Stimulated activated CD4-positive, alpha-beta T cell treated with anti-CD3 and anti-CD28 coated beads, Interleukin-1b, Interleukin-23, amount 100 ng/mL, for 24 hours (primary cell): ENCODE measurements at regions not wholly inside any gene's neighbourhood (a gene's known extent, or its start where the extent isn't known, plus 50 kb on each side); places are given as distances from the start of the nearest gene placed in this dataset.
"Not testable (repeated sequence)": the region's sequence is repeated elsewhere in the genome, so short reads cannot be mapped to it uniquely, and the experiment has no call there.

Experiments
- DNase-seq, 4 experiments: peaks; one replicate each; pipeline ENCODE4 v3.0.0-alpha.2; 2020; ENCODE audit warnings: low read depth in 4 of 4, low spot score in 1 of 4

DNA sequence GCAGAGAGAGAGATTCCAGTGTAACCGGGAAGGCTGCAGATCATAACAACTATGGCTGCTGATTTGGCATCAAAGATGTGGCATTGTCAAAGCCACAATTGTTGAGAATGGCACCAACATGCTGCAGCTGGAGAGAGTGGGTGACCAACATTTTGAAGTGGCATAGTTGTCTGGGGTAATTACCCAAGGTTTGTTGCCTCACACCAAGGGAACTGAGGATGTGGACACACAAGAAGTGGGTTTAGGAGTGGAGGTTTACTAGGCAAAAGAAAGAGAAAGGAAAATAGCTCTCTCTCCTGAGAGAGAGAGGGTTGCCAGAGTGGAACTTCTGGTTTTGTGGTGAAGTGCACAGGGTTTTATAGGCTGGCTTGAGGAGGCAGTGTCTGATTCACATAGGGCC, 126.6 kb downstream of the FAM72C start:
- not testable (repeated sequence) for DNase-seq

DNA sequence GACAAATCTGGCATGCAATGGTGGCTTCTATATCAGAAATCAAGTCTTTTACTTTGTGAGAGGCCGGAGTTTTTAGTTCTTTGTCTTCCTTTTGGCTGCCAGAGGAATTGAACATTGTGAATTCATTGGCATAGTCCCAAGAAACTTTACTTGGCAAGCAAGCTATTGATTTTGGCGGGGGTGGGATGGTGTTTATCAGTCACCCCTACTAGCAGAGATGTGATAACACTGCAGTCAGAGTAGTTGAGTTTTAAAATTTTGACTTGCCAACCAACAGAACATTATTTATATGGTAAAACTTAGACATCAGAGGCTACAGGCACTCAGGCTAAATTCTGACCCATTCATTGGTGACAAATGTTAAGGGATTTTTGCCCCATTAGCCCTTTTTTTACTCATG, 129.7 kb downstream of the FAM72C start:
- DNase-seq: not testable (repeated sequence)

DNA sequence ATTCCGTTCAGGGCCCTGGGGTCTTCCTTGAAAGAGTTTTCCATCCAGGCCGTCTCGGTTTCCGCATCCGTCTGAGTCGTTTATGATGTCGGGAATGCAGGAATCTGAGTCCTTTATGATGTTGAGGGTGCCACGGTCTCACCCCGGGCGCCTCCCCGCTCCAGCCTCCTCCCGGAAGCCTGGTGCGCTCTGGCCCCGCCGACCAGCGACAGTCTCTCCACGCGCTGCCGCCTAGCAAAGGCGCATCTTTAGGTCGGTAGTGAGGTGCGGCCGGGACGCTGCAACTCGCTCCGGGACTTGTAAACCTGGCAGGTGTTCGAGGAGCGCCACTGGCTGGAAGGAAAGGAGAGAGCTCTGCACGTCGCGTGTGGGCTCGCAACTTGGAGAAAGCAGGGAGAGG, 132.6 kb downstream of the FAM72C start:
- DNase-seq: not testable (repeated sequence)

DNA sequence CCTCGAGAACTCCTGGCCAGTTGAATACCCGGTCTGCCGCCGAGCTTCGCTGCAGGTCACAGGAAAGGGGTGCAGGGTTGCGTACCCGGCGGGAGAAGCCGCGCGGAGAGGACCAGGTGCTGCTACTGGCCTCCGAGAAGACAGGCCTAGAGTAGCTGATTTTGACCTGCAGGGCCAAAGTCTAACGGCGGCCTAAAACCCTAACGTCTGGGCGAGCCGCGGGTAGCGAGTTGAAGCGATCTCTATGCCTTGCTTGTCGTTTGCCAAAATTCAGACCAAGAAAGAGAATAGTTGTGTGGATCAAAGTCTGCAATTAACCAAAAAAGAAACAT, 133.2 kb downstream of the FAM72C start:
- DNase-seq: not testable (repeated sequence)

DNA sequence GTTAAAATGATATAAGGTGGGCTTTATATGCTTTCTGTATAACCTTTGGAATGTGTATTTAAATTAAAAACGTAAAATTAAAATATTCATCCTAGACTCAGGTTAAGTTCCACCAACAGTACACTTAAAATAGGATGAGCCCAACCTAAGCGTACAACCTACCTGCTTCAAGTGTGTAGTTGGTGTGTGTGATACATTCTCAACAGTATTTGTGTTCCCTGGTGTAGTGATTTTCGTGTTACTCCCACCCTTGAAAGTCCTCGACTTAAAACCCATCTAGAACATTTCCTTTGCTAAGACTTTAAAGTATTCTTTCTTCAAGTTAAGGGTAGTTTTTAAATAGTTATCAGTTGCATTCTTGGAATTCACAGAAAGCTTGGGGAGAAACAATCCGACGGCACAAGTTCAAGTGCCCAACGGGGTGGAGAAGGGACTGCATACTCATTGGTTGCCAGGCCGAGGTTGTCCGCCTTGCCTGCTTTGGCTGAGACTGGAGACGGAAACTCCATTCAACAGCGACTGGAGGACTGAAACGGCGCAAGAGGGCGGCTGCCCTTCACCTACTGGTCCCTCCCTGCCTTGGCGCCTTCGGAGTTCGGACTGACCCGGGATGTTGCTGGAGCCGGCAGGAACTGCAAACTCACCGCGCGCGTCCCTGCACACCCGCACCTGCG, 133.7 kb downstream of the FAM72C start:
- DNase-seq: not testable (repeated sequence)

DNA sequence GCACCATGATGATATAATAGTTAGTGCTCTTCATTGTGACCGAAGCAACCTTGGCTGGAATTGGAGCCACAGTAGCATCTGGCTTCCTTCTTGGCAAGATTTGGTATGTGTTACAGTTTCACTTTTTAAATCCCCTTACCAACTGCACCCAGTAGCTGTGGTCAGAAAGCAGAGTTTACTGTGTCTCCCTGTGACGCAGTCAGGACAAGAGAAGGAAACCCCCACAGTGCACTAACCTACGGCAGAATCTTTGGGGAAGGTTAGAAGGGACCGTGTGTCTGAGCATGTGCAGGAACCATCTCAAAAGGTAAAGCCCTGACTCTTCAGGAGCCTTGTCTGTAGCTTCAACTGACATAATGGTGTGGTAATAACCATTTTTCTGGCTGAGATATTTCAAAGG, 138.4 kb downstream of the FAM72C start:
- not testable (repeated sequence) for DNase-seq

DNA sequence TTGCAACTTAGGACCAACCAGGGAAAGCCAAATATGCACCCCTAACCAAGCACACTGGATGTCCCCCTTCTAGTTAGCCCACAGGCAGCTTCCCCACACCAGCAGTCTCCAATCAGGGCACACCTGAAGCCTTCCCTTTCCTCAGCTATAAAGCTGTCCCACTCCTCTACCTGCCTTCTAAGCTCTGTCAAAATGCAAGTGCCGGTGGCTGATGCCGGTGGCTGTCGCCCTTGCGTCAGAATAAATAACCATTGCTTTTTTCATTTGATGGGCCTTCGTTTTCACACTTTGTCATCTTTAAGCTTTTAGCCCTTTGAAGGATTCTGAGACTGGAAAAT, 139.4 kb downstream of the FAM72C start:
- DNase-seq: not testable (repeated sequence)

DNA sequence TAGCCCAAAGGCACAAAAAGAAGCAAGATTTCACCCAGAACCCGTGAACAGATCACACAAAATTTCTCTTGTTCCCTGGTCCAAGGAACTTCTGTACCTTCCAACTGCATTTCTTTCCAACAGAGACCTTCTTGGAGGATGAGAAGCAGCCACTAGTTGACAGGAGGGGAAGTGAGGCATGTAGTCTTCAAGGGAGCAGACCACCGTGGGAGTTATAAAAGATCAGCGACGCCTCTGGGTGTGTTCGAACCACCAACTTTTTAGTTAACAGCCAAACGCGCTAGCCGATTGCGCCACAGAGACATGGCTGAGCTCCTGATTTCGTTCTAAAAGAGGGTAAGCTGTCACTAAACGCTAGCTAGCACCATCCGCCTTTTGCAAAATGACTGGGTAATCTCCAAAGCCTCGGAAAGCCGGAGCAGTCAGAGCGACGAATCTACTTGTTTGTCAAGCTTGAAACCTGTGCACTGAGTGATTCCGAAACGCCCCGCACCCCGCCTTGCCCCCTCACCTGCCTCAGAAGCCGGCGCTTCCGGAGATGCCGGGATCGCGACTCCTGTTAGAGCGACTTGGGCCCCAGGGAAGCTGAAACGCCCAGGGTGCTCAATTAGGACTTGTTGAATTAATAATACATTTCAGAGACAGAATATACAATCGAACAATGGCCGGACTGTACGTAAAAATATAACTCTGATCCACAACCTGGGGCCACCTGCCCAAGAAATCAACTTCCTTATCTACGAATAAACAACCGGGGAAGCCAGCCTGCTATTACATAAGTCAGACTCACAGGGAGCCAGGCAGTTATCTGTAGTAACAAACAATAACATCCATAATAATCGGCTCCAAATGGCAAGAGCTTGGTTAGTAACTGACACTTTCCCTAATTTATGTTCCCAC, 140.1 kb downstream of the FAM72C start:
- DNase-seq: not testable (repeated sequence)

DNA sequence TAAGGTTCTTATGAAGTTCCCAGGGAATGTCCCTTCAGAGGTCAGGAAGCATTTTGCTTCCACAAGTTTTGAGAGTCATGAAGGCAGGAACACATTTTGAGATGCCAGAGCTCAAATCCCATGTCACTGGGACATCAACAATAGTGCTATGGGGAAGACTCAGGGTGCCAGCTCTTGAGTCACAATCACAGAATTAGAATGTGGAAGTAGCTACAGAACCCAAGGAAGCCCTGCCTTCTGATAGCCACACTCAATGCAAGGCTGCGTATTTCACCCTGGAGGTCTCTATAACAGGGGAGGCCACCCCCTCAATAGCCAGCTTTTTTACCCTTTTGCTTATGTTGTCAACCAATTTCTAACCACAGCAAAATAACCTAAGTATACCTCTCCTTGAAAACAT, 145.6 kb downstream of the FAM72C start:
- not testable (repeated sequence) for DNase-seq

DNA sequence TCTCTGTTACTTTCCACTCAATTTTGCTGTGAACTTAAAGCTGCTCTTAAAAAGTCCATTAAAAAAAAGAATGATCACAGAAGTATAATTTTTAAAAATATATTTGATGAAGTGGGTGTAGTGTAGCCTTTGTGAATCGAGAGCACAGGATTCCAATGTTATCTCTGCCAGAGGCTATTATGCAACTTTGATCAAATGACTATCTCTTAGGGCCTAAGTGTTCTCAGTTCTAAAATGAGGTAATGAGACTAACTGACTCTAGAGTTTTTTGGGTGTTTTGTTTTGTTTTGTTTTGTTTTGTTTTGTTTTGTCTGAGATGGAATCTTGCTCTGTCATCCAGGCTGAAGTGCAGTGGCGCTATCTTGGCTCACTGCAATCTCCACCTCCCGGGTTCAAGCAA, 147.5 kb downstream of the FAM72C start:
- DNase-seq: not testable (repeated sequence)

DNA sequence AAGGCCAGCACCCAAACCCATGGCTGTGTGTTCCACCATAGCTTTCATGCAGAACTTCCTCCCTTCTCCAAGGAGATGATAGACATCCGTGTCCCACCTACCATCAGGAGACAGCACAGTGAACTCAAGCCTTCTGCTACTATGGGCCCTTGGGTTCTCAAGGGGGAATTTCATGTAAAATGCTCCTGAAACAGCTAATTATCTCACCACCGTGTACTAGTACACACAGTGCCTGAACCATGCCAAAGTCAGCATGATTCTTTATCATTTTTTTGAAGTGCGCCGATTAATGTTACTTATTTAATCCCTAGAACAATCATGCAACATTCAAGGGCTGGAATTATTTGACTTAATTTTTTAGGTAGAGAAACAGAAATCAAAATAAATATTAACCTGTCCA, 151.7 kb downstream of the FAM72C start:
- DNase-seq: not testable (repeated sequence)

DNA sequence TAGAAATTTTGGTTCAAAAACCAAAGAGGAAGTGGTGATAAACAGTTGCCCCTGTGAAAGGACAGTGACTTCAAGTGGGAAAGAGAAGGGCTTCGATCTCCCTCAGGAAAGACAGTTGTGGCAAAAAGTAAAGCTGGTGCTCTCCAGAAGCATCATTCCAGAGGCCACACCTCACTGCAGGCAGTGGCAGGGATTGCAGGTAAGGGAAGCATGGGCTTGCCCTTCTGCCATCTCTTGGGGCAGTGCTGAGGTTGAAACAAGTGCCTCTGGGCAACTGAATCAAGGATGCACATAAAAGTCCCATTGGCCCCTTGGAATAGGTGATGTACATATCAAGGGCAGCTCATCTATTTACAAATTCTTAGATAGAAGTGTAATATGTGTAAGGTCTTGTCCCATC, 155.4 kb downstream of the FAM72C start:
- DNase-seq: not testable (repeated sequence)

DNA sequence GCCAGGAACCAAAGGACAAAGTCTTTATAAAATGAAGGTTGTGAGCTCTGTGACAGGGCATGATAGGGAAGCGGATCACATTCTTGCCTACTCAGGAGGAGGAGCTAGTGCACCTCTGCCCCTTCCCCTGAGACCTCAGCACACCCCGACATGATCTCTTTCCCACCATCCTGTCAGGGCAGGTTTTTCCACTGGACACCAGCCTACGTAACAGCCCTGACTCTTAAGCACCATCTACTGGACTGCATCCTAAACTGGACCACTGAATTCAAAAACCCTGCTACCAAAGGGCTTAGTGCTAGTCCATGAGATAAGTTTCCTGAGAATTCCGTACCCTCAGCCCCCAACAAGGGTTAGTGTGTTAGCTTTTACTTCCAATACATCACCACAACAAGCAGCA, 166.4 kb downstream of the FAM72C start:
- DNase-seq: not testable (repeated sequence)

DNA sequence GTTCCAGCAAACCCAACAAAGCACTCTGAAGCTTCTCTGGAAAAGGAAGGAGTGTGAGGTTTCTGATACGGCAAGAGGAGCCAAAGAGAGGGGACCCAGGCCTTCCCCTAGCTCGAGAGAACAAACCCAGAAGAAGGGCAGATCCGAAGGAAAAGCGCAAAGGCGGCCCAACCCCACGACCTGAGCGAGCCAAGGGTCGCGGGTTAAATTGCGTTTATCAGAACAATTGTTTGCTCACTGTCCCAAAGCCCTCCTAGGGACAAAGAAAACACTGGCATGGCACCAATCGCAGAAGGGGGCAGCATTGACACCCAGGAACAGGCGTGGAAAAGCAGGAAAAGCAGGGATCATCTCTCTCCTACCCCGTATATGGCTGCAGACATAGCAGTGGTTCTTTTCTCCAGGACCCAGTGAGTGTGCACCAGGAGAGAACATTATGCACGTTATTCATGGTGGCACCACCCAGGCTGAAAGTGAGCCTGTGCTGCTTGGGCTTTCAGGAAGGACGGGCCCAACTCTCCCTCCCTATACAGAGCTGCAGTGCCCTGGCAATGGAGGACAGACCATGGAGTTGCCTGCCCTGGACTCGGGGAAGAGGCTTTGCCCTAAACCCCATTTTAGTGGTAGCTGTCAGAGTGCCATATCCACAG, 167.0 kb downstream of the FAM72C start:
- not testable (repeated sequence) for DNase-seq

DNA sequence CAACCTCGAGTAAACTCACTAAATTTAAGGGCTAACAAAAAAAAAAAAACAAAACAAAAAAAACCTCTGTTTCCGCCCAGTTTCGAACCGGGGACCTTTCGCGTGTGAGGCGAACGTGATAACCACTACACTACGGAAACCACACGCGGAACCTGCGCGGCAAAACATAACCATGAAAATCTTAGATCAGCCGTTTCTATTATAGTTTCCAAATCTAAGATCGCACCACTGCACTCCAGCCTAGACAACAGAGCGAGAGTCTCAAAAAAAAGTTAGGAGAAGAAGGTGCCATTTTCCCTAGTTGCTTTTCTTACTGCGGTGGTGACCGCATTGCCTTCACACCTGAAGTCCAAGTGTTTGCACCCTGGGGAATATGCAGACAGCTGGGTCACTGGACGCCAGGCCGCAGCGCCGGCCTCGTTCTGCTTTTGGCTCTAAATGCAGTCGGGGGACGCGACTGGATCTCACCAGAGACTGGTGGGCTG, 167.8 kb downstream of the FAM72C start:
- DNase-seq: not testable (repeated sequence)

DNA sequence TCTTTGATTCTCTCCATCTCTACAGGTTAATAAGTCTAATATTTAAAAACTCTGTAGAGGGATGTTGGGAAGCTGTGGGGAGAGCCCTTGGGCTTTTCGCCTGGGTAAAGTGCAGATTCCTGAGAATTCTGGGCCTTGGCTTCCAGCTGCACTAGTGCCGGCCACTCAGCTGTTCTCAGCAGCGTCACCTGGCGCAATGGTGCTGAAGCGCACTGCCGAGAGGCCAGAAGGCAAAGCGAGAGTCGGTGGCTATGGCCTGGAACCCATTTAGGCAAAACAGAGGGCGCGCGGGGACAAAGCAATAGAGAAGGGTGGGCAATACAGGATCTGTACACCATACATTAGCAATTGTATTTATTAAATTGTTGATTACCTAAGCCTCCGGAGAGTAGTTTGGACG, 168.7 kb downstream of the FAM72C start:
- DNase-seq: not testable (repeated sequence)

DNA sequence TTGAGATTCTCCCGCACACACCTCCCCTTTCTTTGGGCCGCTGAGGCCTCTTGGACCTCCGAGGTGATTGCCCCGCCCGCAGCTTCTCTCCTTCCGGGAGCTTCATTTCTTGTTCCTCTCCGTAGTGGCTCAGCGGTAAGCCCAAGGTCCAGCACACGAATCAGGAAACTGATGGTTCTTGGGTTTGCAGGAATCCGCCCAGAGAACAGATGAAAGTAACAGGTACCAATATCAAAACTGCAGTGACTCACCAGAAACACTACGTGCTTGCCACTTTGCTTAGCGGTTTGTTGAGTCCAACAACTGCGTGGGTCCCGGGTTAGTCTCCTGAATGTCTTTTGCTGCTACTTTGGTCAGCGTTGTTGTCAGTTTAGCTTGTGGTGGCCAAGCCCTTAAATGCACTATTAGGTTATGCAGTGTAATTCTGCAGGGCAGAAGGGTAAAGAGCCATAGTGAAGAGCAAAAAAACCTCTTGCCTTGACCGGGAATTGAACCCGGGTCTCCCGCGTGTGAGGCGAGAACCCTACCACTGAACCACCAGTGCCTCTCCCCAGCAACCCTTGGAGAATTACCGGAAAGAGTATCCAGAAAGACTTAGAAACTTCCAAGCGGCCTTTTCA, 172.1 kb downstream of the FAM72C start:
- not testable (repeated sequence) for DNase-seq

DNA sequence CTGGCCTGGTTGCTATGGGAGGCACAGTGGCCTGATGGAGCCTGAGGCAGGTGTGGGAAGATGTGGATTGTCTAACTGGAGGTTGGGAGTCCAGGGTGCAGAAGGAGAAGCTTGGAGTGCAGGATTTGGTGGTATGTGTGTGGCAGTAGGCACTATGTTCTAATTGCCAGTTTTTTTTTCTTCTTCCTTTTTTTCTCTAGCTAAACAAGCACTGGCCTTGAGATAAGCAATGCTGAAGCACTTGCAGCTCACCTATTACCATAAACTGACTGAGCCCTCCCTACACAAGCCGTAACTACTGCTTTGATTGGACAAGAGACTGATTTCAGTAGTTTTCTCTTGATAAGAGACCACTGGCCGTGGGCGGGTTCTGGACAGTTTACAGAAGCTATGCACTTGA, 175.4 kb downstream of the FAM72C start:
- not testable (repeated sequence) for DNase-seq

DNA sequence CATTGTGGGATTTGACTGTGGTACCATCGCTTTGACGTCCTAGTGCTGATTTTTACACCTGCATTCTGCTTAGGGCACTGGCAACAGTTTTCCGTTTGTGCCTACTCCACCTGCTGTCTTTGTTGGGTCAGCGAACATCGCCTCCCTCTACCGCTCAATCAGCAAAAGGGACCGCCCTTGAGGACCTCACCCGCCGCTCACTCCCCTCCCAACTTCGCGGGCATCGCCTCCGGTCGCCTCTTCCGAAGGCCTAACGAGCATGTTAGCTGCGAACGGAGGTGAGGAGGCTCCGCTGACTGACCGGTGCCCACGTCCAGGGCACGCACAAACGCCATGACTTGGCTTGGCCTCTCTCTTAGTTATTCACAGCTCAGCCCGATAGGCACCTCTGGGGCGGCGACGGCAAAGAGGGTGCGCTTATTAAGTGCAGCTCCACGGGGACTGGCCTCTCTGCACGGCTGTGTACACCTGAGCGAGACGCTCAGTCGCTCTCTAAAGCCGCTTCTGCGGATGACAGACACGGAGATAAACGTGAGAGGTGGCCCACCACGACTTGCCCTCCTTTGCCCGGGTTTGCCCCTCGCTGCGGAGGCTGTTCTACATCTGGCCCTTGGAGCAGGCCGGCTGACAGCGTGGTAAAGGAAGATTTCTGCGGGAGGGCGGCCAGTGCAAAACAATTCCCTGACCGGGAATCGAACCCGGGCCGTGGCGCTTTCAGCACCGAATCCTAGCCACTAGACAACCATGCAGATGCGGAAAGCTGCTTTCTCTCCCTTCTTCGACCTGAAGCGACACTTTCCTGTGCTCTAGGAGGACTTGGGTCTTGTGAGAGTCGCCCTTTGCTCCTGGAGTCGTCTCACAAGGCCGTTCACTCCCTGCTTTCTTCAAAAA, 179.5 kb downstream of the FAM72C start:
- not testable (repeated sequence) for DNase-seq

DNA sequence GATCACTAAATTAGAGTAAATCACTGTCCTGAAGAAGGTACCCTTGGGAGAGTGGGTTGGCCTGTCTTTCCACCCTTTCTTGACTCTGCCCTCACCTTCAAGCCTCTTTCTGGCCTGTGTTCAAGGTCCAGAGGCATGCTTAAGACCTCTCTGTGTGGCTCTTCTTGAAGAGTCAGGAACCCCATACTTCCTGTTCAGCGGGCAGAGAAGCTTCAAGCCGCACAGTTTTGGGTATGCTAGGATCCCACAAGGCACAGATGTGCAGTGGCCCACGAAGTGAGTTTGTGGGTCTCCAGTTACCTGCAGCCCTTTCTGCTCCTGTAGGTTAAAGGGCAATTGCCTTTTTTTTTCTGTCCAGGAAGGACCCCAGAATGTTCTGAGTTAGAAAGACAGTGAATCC, 185.4 kb downstream of the FAM72C start:
- not testable (repeated sequence) for DNase-seq
